Frontal cortex (tissue), 3 donors: ENCODE measurements at regions not wholly inside any gene's neighbourhood (a gene's known extent, or its start where the extent isn't known, plus 50 kb on each side); places are given as distances from the start of the nearest gene placed in this dataset.
A peak's percentile ranks its signal among the peaks of the same experiment; 100 is the strongest.

ENCODE experiments used
- DNase-seq, 2 donors: peaks; one replicate each; pipeline ENCODE4 v3.0.0; 2012; ENCODE audit warnings: low spot score in 2 of 2
- FAIRE-seq: peaks from 2 replicates; lab custom pipeline; 2012; peaks lifted over from hg19 to GRCh38; lab: Jason Lieb, UNC
- donor health status: control.
- donor health status: control.
- donor health status: control.

GRCh38 chr15:97101572-97101971 is 771.1 kb downstream of the NR2F2 start:
- FAIRE-seq, result peak; percentile 99
- DNase-seq, result no peak

- FAIRE-seq, result no peak
- DNase-seq, result no peak
Measured at GRCh38 chr15:97114900-97115760, 784.6 kb downstream of the NR2F2 start.

- DNase-seq (no peak), FAIRE-seq (no peak)
Measured at GRCh38 chr15:97115761-97116070, 785.2 kb downstream of the NR2F2 start.

- DNase-seq (no peak), FAIRE-seq (no peak)
Measured at GRCh38 chr15:97124790-97125189, 794.3 kb downstream of the NR2F2 start.

- no peak for FAIRE-seq
Measured at GRCh38 chr15:97126553-97127233, 796.2 kb downstream of the NR2F2 start.

GRCh38 chr15:97129674-97130073 is 799.2 kb downstream of the NR2F2 start:
- DNase-seq (no peak), FAIRE-seq (no peak)

More at GRCh38 chr15:97126553-97127233, 796.2 kb downstream of the NR2F2 start:
- DNase-seq, result no peak

- FAIRE-seq, result no peak
- DNase-seq, result no peak
Measured at GRCh38 chr15:97140216-97140615, 809.7 kb downstream of the NR2F2 start.

- FAIRE-seq (no peak), DNase-seq (no peak)
Measured at GRCh38 chr15:97141360-97141759, 810.9 kb downstream of the NR2F2 start.

- FAIRE-seq, result no peak
- no peak for DNase-seq
Measured at GRCh38 chr15:97141871-97142270, 811.4 kb downstream of the NR2F2 start.

GRCh38 chr15:97143592-97144376 is 813.3 kb downstream of the NR2F2 start:
- FAIRE-seq, result no peak

GRCh38 chr15:97144377-97144711 is 813.8 kb downstream of the NR2F2 start:
- DNase-seq, result no peak
- FAIRE-seq, result no peak

More at GRCh38 chr15:97143592-97144376, 813.3 kb downstream of the NR2F2 start:
- DNase-seq, result no peak

- DNase-seq (no peak), FAIRE-seq (no peak)
Measured at GRCh38 chr15:97146929-97147870, 813.3 kb upstream of the ARRDC4 start.

- DNase-seq (no peak), FAIRE-seq (no peak)
Measured at GRCh38 chr15:97153356-97153965, 807.0 kb upstream of the ARRDC4 start.

GRCh38 chr15:97156739-97157265 is 803.7 kb upstream of the ARRDC4 start:
- DNase-seq (no peak), FAIRE-seq (no peak)

GRCh38 chr15:97162805-97163495 is 797.6 kb upstream of the ARRDC4 start:
- DNase-seq (no peak), FAIRE-seq (no peak)

GRCh38 chr15:97165205-97165604 is 795.3 kb upstream of the ARRDC4 start:
- FAIRE-seq (no peak), DNase-seq (no peak)

- FAIRE-seq, result no peak
- DNase-seq, result no peak
Measured at GRCh38 chr15:97168704-97169475, 791.6 kb upstream of the ARRDC4 start.

- no peak for FAIRE-seq
- DNase-seq, result no peak
Measured at GRCh38 chr15:97171556-97171955, 788.9 kb upstream of the ARRDC4 start.
